Mesenchymal stem cell (in vitro differentiated cells and primary cell): ENCODE measurements at regions not wholly inside any gene's neighbourhood (a gene's known extent, or its start where the extent isn't known, plus 50 kb on each side); places are given as distances from the start of the nearest gene placed in this dataset.

ENCODE experiments used
- DNase-seq: peaks from one replicate; pipeline ENCODE4 v3.0.0-alpha.2; 2013
- H2AFZ ChIP-seq: one replicate; pipeline ENCODE4 v1.6.1; 2013; ENCODE audit warnings: low read depth, mild to moderate bottlenecking, control low read depth, inconsistent platforms, low read length, moderate library complexity
- H2AK5ac ChIP-seq: 2 replicates; pipeline ENCODE4 v1.6.1; 2013; ENCODE audit warnings: low read length, moderate library complexity, mild to moderate bottlenecking, inconsistent platforms; ENCODE audit not compliant: severe bottlenecking
- H2BK120ac ChIP-seq: one replicate; pipeline ENCODE4 v1.6.1; 2013; ENCODE audit warnings: low read depth, mild to moderate bottlenecking, inconsistent platforms, low read length, moderate library complexity
- H2BK12ac ChIP-seq, 2 experiments: one replicate each; pipeline ENCODE4 v1.6.1; 2013; ENCODE audit warnings: inconsistent platforms in 2 of 2, low read length in 2 of 2, mild to moderate bottlenecking in 2 of 2, moderate library complexity in 2 of 2, control low read depth in 1 of 2
- H2BK15ac ChIP-seq: one replicate; pipeline ENCODE4 v1.6.1; 2013; ENCODE audit warnings: mild to moderate bottlenecking, low read depth, inconsistent platforms; ENCODE audit not compliant: poor library complexity, severe bottlenecking
- H2BK5ac ChIP-seq: 2 replicates; pipeline ENCODE4 v1.6.1; 2013; ENCODE audit warnings: low read depth, mild to moderate bottlenecking, low read length, control low read depth, inconsistent platforms; ENCODE audit not compliant: poor library complexity, severe bottlenecking
- H3K14ac ChIP-seq, 2 experiments: one replicate each; pipeline ENCODE4 v1.6.1; 2013; ENCODE audit warnings: inconsistent platforms in 2 of 2, low read length in 2 of 2, control low read depth in 1 of 2, mild to moderate bottlenecking in 1 of 2, moderate library complexity in 1 of 2
- H3K18ac ChIP-seq, 2 experiments: one replicate each; pipeline ENCODE4 v1.6.1; 2013; ENCODE audit warnings: inconsistent platforms in 2 of 2, low read length in 2 of 2, control low read depth in 1 of 2, low read depth in 1 of 2, mild to moderate bottlenecking in 1 of 2
- H3K23ac ChIP-seq, 2 experiments: one replicate each; pipeline ENCODE4 v1.6.1; 2013; ENCODE audit warnings: inconsistent platforms in 2 of 2, low read length in 2 of 2, mild to moderate bottlenecking in 2 of 2, moderate library complexity in 2 of 2, control low read depth in 1 of 2
- H3K27ac ChIP-seq: 2 replicates; pipeline ENCODE4 v1.5.1; 2013; ENCODE audit warnings: mild to moderate bottlenecking, moderate library complexity, low read length, control low read depth, inconsistent platforms; ENCODE audit not compliant: poor library complexity, severe bottlenecking
- H3K27me3 ChIP-seq, 2 experiments: 2 replicates each; pipeline versions ENCODE4 v1.6.1 to v1.7.0; 2013; ENCODE audit warnings: low read length in 2 of 2, mild to moderate bottlenecking in 2 of 2, moderate library complexity in 2 of 2, control low read depth in 1 of 2, inconsistent platforms in 1 of 2; ENCODE audit not compliant: control insufficient read depth in 1 of 2, insufficient read depth in 1 of 2
- H3K36me3 ChIP-seq, 2 experiments: 2 replicates each; pipeline versions ENCODE4 v1.6.1 to v1.7.0; 2013; ENCODE audit warnings: low read length in 2 of 2, control low read depth in 1 of 2, inconsistent platforms in 1 of 2, low read depth in 1 of 2, mild to moderate bottlenecking in 1 of 2; ENCODE audit not compliant: insufficient read depth in 2 of 2, control insufficient read depth in 1 of 2
- H3K4ac ChIP-seq, 2 experiments: one replicate each; pipeline ENCODE4 v1.6.1; 2013; ENCODE audit warnings: inconsistent platforms in 2 of 2, low read length in 2 of 2, mild to moderate bottlenecking in 2 of 2, moderate library complexity in 2 of 2, control low read depth in 1 of 2, low read depth in 1 of 2
- H3K4me1 ChIP-seq: 2 replicates; pipeline ENCODE4 v1.6.1; 2013; ENCODE audit warnings: low read depth, low read length, control low read depth; ENCODE audit not compliant: control insufficient read depth, insufficient read depth
- H3K4me2 ChIP-seq: 2 replicates; pipeline ENCODE4 v1.6.1; 2013; ENCODE audit warnings: low read length, mild to moderate bottlenecking, inconsistent platforms; ENCODE audit not compliant: poor library complexity, severe bottlenecking
- H3K4me3 ChIP-seq, 2 experiments: 2 replicates each; pipeline versions ENCODE4 v1.5.1 to v1.7.0; 2013; ENCODE audit warnings: low read length in 2 of 2, mild to moderate bottlenecking in 2 of 2, control low read depth in 1 of 2, low read depth in 1 of 2; ENCODE audit not compliant: insufficient read depth in 1 of 2
- H3K79me1 ChIP-seq: replicated peaks from 2 replicates; pipeline ENCODE4 v1.6.1; 2013; ENCODE audit warnings: mild to moderate bottlenecking, control low read depth, low read length, inconsistent platforms; ENCODE audit not compliant: poor library complexity, severe bottlenecking
- H3K9ac ChIP-seq: 2 replicates; pipeline ENCODE4 v1.7.0; 2013; ENCODE audit warnings: mild to moderate bottlenecking, low read length, moderate library complexity
- H3K9me3 ChIP-seq: 2 replicates; pipeline ENCODE4 v1.7.0; 2013; ENCODE audit warnings: mild to moderate bottlenecking, low read length; ENCODE audit not compliant: control insufficient read depth
- H4K8ac ChIP-seq: one replicate; pipeline ENCODE4 v1.6.1; 2013; ENCODE audit warnings: inconsistent platforms, mild to moderate bottlenecking, low read length, moderate library complexity
- H4K91ac ChIP-seq: one replicate; pipeline ENCODE4 v1.6.1; 2013; ENCODE audit warnings: mild to moderate bottlenecking, low read length, inconsistent platforms
- WGBS: methylation state at CpG from one replicate; pipeline ENCODE4 v1.1.7; 2013; ENCODE audit warnings: mixed read lengths; 5-methylcytosine and 5-hydroxymethylcytosine counted together

DNA sequence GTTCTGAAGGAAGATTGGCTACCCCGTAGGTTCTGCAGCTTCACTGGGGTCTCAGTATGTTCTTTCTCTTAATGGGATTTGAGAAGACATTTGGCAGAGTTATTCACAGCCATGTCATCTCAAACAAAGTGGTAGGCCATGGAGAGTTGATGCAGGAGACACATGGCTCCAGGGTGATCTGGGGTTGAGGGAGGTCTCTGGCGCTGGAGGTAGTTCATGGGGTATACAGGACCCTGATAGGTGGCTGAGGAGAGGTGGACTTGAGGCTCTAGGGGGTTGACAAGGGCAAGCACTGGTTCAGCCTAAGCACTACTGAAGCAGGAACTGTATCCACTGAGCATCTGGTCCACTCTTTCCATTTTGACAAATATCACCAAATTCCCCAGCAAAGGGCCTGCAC, 100.4 kb downstream of the C1orf94 start:
- Histone ChIP-seq H3K14ac (no peak overlapping the region), H4K91ac (no peak overlapping the region), H2AK5ac (no peak overlapping the region), H3K23ac (no peak overlapping the region), H3K9me3 (no peaks in the 10 kb centered on the region), H2BK120ac (no peak overlapping the region), H4K8ac (no peak overlapping the region), H2AFZ (no peak overlapping the region), H3K4me1 (no peaks in the 10 kb centered on the region), H3K79me1 (no peaks in the 10 kb centered on the region), H3K27ac (no peak overlapping the region), H3K18ac (no peak overlapping the region), H3K4me2 (no peak overlapping the region), H3K4ac (no peak overlapping the region), H2BK5ac (no peak overlapping the region), H3K9ac (no peak overlapping the region), H3K4me3 (no peak overlapping the region), H3K36me3 (no peaks in the 10 kb centered on the region), H2BK12ac (no peak overlapping the region), H3K27me3 (peaks cover 0 to 92% of the 10 kb centered on the region in 2 experiments), H2BK15ac (no peak overlapping the region)
- 37% methylated on average over 2 of the region's 2 CpGs for WGBS
- no peak for DNase-seq

DNA sequence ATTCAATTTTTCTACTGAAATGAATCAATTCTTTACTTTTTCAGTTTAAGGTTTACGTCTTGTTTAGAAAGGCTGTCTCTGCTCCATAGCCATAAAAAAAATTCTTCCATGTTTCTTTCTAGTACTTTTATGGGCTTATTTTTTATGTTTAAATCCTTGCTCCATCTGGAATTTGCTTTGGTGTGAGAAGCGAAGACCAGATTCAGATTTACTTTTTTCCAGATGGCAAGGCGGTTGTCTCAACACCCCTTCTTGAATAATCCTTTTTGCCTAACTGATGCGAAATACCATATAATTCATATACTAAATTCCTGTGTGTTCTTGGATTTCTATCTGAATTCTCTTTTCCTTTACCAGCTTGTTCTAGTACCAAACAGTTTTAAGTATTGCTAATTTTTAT, 101.5 kb downstream of the C1orf94 start:
- no peak overlapping the region for H3K4ac ChIP-seq
- H3K9ac ChIP-seq: no peak overlapping the region
- H3K36me3 ChIP-seq: no peaks in the 10 kb centered on the region
- no peaks in the 10 kb centered on the region for H3K9me3 ChIP-seq
- H3K18ac ChIP-seq: no peak overlapping the region
- no peak overlapping the region for H2BK12ac ChIP-seq
- WGBS: 67% methylated on average over 1 of the region's 4 CpGs
- H2AFZ ChIP-seq: no peak overlapping the region
- H3K4me2 ChIP-seq: no peak overlapping the region
- no peak overlapping the region for H3K4me3 ChIP-seq
- no peak overlapping the region for H3K23ac ChIP-seq
- H3K27me3 ChIP-seq: peaks cover 0 to 92% of the 10 kb centered on the region in 2 experiments
- no peak overlapping the region for H2BK120ac ChIP-seq
- no peaks in the 10 kb centered on the region for H3K4me1 ChIP-seq
- H3K27ac ChIP-seq: no peak overlapping the region
- no peak overlapping the region for H2AK5ac ChIP-seq
- no peak overlapping the region for H4K8ac ChIP-seq
- no peak overlapping the region for H4K91ac ChIP-seq
- no peak overlapping the region for H2BK5ac ChIP-seq
- DNase-seq: no peak
- H2BK15ac ChIP-seq: no peak overlapping the region
- H3K79me1 ChIP-seq: no peaks in the 10 kb centered on the region
- no peak overlapping the region for H3K14ac ChIP-seq

DNA sequence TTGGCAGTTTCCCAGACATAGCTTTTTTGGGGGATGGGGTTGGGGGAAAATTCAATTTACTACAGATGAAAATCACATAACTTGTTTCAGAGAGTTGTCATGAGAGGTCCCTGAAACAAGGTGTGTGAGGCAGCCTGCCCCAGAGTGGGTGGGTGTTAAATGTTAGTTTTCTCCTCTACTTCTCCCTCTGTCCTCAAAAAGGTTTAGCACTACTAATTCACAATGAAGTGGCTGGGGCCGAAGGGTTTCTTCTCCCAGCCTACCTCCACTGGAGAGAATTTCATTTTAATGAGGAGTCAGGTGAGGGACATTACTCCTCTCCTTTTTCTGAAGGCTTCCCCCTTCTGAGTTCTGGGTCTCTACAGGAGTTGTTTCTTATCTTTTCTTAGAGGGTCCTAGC, 103.3 kb downstream of the C1orf94 start:
- Histone ChIP-seq H3K4me1 (no peaks in the 10 kb centered on the region), H3K9ac (no peak overlapping the region), H3K23ac (no peak overlapping the region), H2BK15ac (no peak overlapping the region), H4K8ac (no peak overlapping the region), H3K27ac (no peak overlapping the region), H3K4me3 (no peak overlapping the region), H4K91ac (no peak overlapping the region), H3K79me1 (no peaks in the 10 kb centered on the region), H2BK120ac (no peak overlapping the region), H3K14ac (no peak overlapping the region), H3K9me3 (no peaks in the 10 kb centered on the region), H3K18ac (no peak overlapping the region), H3K27me3 (peaks cover 0 to 92% of the 10 kb centered on the region in 2 experiments), H2AFZ (no peak overlapping the region), H3K4ac (no peak overlapping the region), H2BK5ac (no peak overlapping the region), H2AK5ac (no peak overlapping the region), H2BK12ac (no peak overlapping the region), H3K4me2 (no peak overlapping the region), H3K36me3 (no peaks in the 10 kb centered on the region)
- WGBS: no CpG with 5 or more reads among the region's 1 CpG
- DNase-seq: no peak

DNA sequence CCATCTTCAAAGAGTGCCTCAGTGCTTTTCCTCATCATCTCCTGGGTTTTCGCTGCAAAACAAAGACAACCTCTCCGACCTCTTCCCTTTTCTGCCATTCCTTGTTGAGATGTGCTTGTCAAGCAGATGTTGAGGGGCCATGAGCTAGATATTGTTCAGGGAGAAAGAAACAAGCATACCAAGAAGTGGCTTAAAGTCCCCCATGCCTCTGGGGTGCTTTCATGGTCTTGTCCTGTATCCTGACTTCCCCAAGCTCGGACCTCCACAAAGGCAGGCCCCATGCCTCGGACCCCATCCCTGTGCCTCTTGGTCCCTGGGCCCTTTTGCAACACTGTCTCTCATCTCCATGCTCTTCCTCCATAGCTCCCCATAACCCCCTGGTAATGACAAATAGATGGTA, 103.8 kb downstream of the C1orf94 start:
- Histone ChIP-seq H3K27me3 (peaks cover 0 to 92% of the 10 kb centered on the region in 2 experiments), H2BK5ac (no peak overlapping the region), H3K36me3 (no peaks in the 10 kb centered on the region), H3K4ac (no peak overlapping the region), H3K9ac (no peak overlapping the region), H3K23ac (no peak overlapping the region), H3K9me3 (no peaks in the 10 kb centered on the region), H3K4me3 (no peak overlapping the region), H3K27ac (no peak overlapping the region), H4K91ac (no peak overlapping the region), H3K79me1 (no peaks in the 10 kb centered on the region), H4K8ac (no peak overlapping the region), H2AFZ (no peak overlapping the region), H3K4me2 (no peak overlapping the region), H3K14ac (no peak overlapping the region), H2BK15ac (no peak overlapping the region), H3K18ac (no peak overlapping the region), H2AK5ac (no peak overlapping the region), H3K4me1 (no peaks in the 10 kb centered on the region), H2BK12ac (no peak overlapping the region), H2BK120ac (no peak overlapping the region)
- 75% methylated on average over 1 of the region's 4 CpGs for WGBS
- no peak for DNase-seq
